Loucy (cell line): ENCODE measurements at regions not wholly inside any gene's neighbourhood (a gene's known extent, or its start where the extent isn't known, plus 50 kb on each side); places are given as distances from the start of the nearest gene placed in this dataset.

Experiments used
- H2AFZ ChIP-seq: fragments of 200-600 bp; sonication (generic); 2 replicates; pipeline ENCODE4 v1.6.0; 2016; ENCODE audit warnings: antibody characterized with exemption, mild to moderate bottlenecking, low read length, moderate library complexity
- H3F3A ChIP-seq: fragments of 200-600 bp; 2 replicates; pipeline ENCODE4 v1.6.0; 2016; ENCODE audit warnings: antibody characterized with exemption, low read depth, mild to moderate bottlenecking
- H3K27me3 ChIP-seq: fragments of 200-600 bp; sonication (generic); 2 replicates; pipeline ENCODE4 v1.6.1; 2014; ENCODE audit warnings: low read length, mild to moderate bottlenecking; ENCODE audit not compliant: insufficient read depth, poor library complexity, severe bottlenecking
- H3K36me3 ChIP-seq: fragments of 200-600 bp; sonication (generic); 2 replicates; pipeline ENCODE4 v1.6.1; 2016; ENCODE audit warnings: low read length; ENCODE audit not compliant: insufficient read depth
- H3K4me1 ChIP-seq: fragments of 200-600 bp; sonication (generic); 2 replicates; pipeline ENCODE4 v1.5.1; 2014; ENCODE audit warnings: low read length, mild to moderate bottlenecking; ENCODE audit not compliant: insufficient read depth, poor library complexity, severe bottlenecking
- H3K4me2 ChIP-seq: fragments of 200-600 bp; sonication (generic); 2 replicates; pipeline ENCODE4 v1.6.0; 2014; ENCODE audit warnings: antibody characterized with exemption, low read length, low read depth, mild to moderate bottlenecking; ENCODE audit not compliant: poor library complexity, severe bottlenecking
- H3K4me3 ChIP-seq: fragments of 200-600 bp; sonication (generic); 2 replicates; pipeline ENCODE4 v1.5.1; 2014; ENCODE audit warnings: low read length, mild to moderate bottlenecking, mixed read lengths; ENCODE audit not compliant: poor library complexity, severe bottlenecking
- H3K79me2 ChIP-seq: fragments of 200-600 bp; sonication (generic); 2 replicates; pipeline ENCODE4 v1.6.1; 2014; ENCODE audit warnings: low read length; ENCODE audit not compliant: insufficient read depth
- H3K9ac ChIP-seq: fragments of 200-600 bp; sonication (generic); 2 replicates; pipeline ENCODE4 v1.6.0; 2014; ENCODE audit warnings: mild to moderate bottlenecking, low read depth, low read length, moderate library complexity; ENCODE audit not compliant: poor library complexity, severe bottlenecking
- H3K9me2 ChIP-seq: fragments of 200-600 bp; sonication (generic); replicated peaks from 2 replicates; pipeline ENCODE4 v1.6.1; 2016; ENCODE audit warnings: low read depth, low read length, mixed read lengths
- H3K9me3 ChIP-seq: fragments of 200-600 bp; sonication (generic); 2 replicates; pipeline ENCODE4 v1.6.1; 2014; ENCODE audit warnings: mild to moderate bottlenecking, antibody characterized with exemption, low read length, low read depth; ENCODE audit not compliant: insufficient read depth
- H4K20me1 ChIP-seq: fragments of 200-600 bp; sonication (generic); 2 replicates; pipeline ENCODE4 v1.6.0; 2014; ENCODE audit warnings: antibody characterized with exemption, low read length, mild to moderate bottlenecking; ENCODE audit not compliant: insufficient read depth, poor library complexity, severe bottlenecking
- CTCF ChIP-seq: fragments of 200-600 bp; sonication (generic); conservative IDR thresholded peaks from 2 replicates; pipeline ENCODE4 v1.5.1; 2014; ENCODE audit warnings: mild to moderate bottlenecking, antibody characterized with exemption, low read length
- EZH2phosphoT487 ChIP-seq: fragments of 200-600 bp; IDR thresholded peaks from 2 replicates; pipeline ENCODE4 v1.6.1; 2018; ENCODE audit warnings: antibody characterized with exemption, mild to moderate bottlenecking, moderate library complexity, borderline replicate concordance

- Histone ChIP-seq H3K36me3 (no peaks in the 10 kb centered on the region), H2AFZ (no peak overlapping the region), H3K4me1 (no peaks in the 10 kb centered on the region), H3K9me3 (0 out of 2 replicates have a peak, but pooled peaks cover 12% of the 10 kb centered on the region), H3K9me2 (no peaks in the 10 kb centered on the region), H4K20me1 (no peaks in the 10 kb centered on the region), H3K4me2 (no peak overlapping the region), H3K79me2 (no peaks in the 10 kb centered on the region), H3K27me3 (no peaks in the 10 kb centered on the region), H3F3A (no peaks in the 10 kb centered on the region), H3K4me3 (no peak overlapping the region), H3K9ac (no peak overlapping the region)
- TF ChIP-seq CTCF: no peak
- no peak for TF ChIP-seq EZH2phosphoT487
Measured at GRCh38 chr1:185585770-185586169, 148.4 kb upstream of the HMCN1 start.

- H3K27me3 ChIP-seq: no peaks in the 10 kb centered on the region
- H3K4me3 ChIP-seq: no peak overlapping the region
- no peak overlapping the region for H2AFZ ChIP-seq
- no peak overlapping the region for H3K9ac ChIP-seq
- no peaks in the 10 kb centered on the region for H3K36me3 ChIP-seq
- H3K4me2 ChIP-seq: no peak overlapping the region
- no peaks in the 10 kb centered on the region for H3K4me1 ChIP-seq
- peaks cover 26% of the 10 kb centered on the region; the same call in 1 of the 2 replicates for H3K9me3 ChIP-seq
- TF ChIP-seq EZH2phosphoT487 (no peak), CTCF (no peak)
- no peaks in the 10 kb centered on the region for H3F3A ChIP-seq
- no peaks in the 10 kb centered on the region for H4K20me1 ChIP-seq
- no peaks in the 10 kb centered on the region for H3K9me2 ChIP-seq
- H3K79me2 ChIP-seq: no peaks in the 10 kb centered on the region
Measured at GRCh38 chr1:185581961-185582725, 152.0 kb upstream of the HMCN1 start.

- no peaks in the 10 kb centered on the region for H3K79me2 ChIP-seq
- TF ChIP-seq CTCF (no peak), EZH2phosphoT487 (no peak)
- no peak overlapping the region for H3K4me3 ChIP-seq
- no peak overlapping the region for H2AFZ ChIP-seq
- H3K4me1 ChIP-seq: no peaks in the 10 kb centered on the region
- no peaks in the 10 kb centered on the region for H3F3A ChIP-seq
- H3K27me3 ChIP-seq: no peaks in the 10 kb centered on the region
- no peak overlapping the region for H3K9ac ChIP-seq
- no peaks in the 10 kb centered on the region for H3K9me2 ChIP-seq
- no peak overlapping the region for H3K4me2 ChIP-seq
- no peaks in the 10 kb centered on the region for H4K20me1 ChIP-seq
- peaks cover 26% of the 10 kb centered on the region; the same call in 1 of the 2 replicates for H3K9me3 ChIP-seq
- no peaks in the 10 kb centered on the region for H3K36me3 ChIP-seq
Measured at GRCh38 chr1:185581020-185581419, 153.2 kb upstream of the HMCN1 start.
